Glutamatergic neuron (in vitro differentiated cells): ENCODE measurements at regions not wholly inside any gene's neighbourhood (a gene's known extent, or its start where the extent isn't known, plus 50 kb on each side); places are given as distances from the start of the nearest gene placed in this dataset.
"Not testable (repeated sequence)": the region's sequence is repeated elsewhere in the genome, so short reads cannot be mapped to it uniquely, and the experiment has no call there.

ENCODE experiments used
- DNase-seq: peaks from one replicate; pipeline ENCODE4 v3.0.0; 2022
- H3K27ac Mint-ChIP-seq: one replicate; pipeline ENCODE4 v1.8.0; 2020; ENCODE audit warnings: mild to moderate bottlenecking, mixed read lengths, inconsistent platforms; ENCODE audit not compliant: unreplicated experiment
- H3K27me3 Mint-ChIP-seq: one replicate; pipeline ENCODE4 v1.8.0; 2020; ENCODE audit warnings: mild to moderate bottlenecking, moderate library complexity, mixed read lengths, inconsistent platforms; ENCODE audit not compliant: unreplicated experiment
- H3K36me3 Mint-ChIP-seq: one replicate; pipeline ENCODE4 v1.8.0; 2020; ENCODE audit warnings: mild to moderate bottlenecking, mixed read lengths, inconsistent platforms; ENCODE audit not compliant: unreplicated experiment
- H3K4me1 Mint-ChIP-seq: one replicate; pipeline ENCODE4 v1.8.0; 2020; ENCODE audit warnings: mild to moderate bottlenecking, low read depth, mixed read lengths, inconsistent platforms; ENCODE audit not compliant: unreplicated experiment
- H3K4me3 Mint-ChIP-seq: one replicate; pipeline ENCODE4 v1.8.0; 2020; ENCODE audit warnings: mild to moderate bottlenecking, mixed read lengths, inconsistent platforms; ENCODE audit not compliant: unreplicated experiment
- H3K9me3 Mint-ChIP-seq: one replicate; pipeline ENCODE4 v1.8.0; 2020; ENCODE audit warnings: mild to moderate bottlenecking, moderate library complexity, mixed read lengths, inconsistent platforms; ENCODE audit not compliant: unreplicated experiment
- CTCF ChIP-seq: fragments of 200-600 bp; sonication (generic); IDR thresholded peaks from one replicate; pipeline ENCODE4 v1.5.0; 2021; ENCODE audit not compliant: partially characterized antibody, unreplicated experiment

GRCh38 chr6:9690388-9690787, 724.5 kb downstream of the TFAP2A start:
- H3K4me3 Mint-ChIP-seq = no peak overlapping the region
- H3K27me3 Mint-ChIP-seq = no peaks in the 10 kb centered on the region
- no peak for TF ChIP-seq CTCF
- H3K4me1 Mint-ChIP-seq = no peaks in the 10 kb centered on the region
- H3K9me3 Mint-ChIP-seq = no peaks in the 10 kb centered on the region
- DNase-seq = no peak
- H3K36me3 Mint-ChIP-seq = no peaks in the 10 kb centered on the region
- no peak overlapping the region for H3K27ac Mint-ChIP-seq

GRCh38 chr6:9680727-9681126, 734.1 kb downstream of the TFAP2A start:
- H3K4me3 Mint-ChIP-seq, H3K4me1 Mint-ChIP-seq, DNase-seq, H3K9me3 Mint-ChIP-seq, H3K27ac Mint-ChIP-seq, H3K27me3 Mint-ChIP-seq, H3K36me3 Mint-ChIP-seq: not testable (repeated sequence)

GRCh38 chr6:9675122-9675521, 739.8 kb downstream of the TFAP2A start:
- Mint-ChIP-seq H3K4me1 (no peaks in the 10 kb centered on the region), H3K27me3 (no peaks in the 10 kb centered on the region), H3K9me3 (no peaks in the 10 kb centered on the region), H3K4me3 (no peak overlapping the region), H3K27ac (no peak overlapping the region), H3K36me3 (no peaks in the 10 kb centered on the region)
- DNase-seq = no peak
- TF ChIP-seq CTCF = no peak

- no peak for TF ChIP-seq CTCF
- no peak overlapping the region for H3K27ac Mint-ChIP-seq
- no peaks in the 10 kb centered on the region for H3K9me3 Mint-ChIP-seq
- DNase-seq = no peak
- H3K27me3 Mint-ChIP-seq = no peaks in the 10 kb centered on the region
- no peak overlapping the region for H3K4me3 Mint-ChIP-seq
- H3K4me1 Mint-ChIP-seq = no peaks in the 10 kb centered on the region
- H3K36me3 Mint-ChIP-seq = no peaks in the 10 kb centered on the region
Observed at GRCh38 chr6:9659848-9660247, 755.0 kb downstream of the TFAP2A start.

GRCh38 chr6:9657994-9658393, 756.9 kb downstream of the TFAP2A start:
- H3K9me3 Mint-ChIP-seq = no peaks in the 10 kb centered on the region
- no peaks in the 10 kb centered on the region for H3K36me3 Mint-ChIP-seq
- H3K27me3 Mint-ChIP-seq = no peaks in the 10 kb centered on the region
- TF ChIP-seq CTCF = no peak
- no peak for DNase-seq
- H3K4me1 Mint-ChIP-seq = no peaks in the 10 kb centered on the region
- no peak overlapping the region for H3K4me3 Mint-ChIP-seq
- no peak overlapping the region for H3K27ac Mint-ChIP-seq

- no peak for TF ChIP-seq CTCF
- Mint-ChIP-seq H3K36me3 (no peaks in the 10 kb centered on the region), H3K27me3 (no peaks in the 10 kb centered on the region), H3K4me3 (no peak overlapping the region), H3K9me3 (no peaks in the 10 kb centered on the region), H3K4me1 (no peaks in the 10 kb centered on the region), H3K27ac (no peak overlapping the region)
- DNase-seq = no peak
Observed at GRCh38 chr6:9647599-9647998, 767.3 kb downstream of the TFAP2A start.
